IPS-NIHi7 (cell line): ENCODE measurements at regions not wholly inside any gene's neighbourhood (a gene's known extent, or its start where the extent isn't known, plus 50 kb on each side); places are given as distances from the start of the nearest gene placed in this dataset.

Source experiments
- DNase-seq: peaks from one replicate; pipeline ENCODE4 v3.0.0; 2012; ENCODE audit warnings: mixed read lengths; ENCODE audit errors: extremely low spot score

DNA sequence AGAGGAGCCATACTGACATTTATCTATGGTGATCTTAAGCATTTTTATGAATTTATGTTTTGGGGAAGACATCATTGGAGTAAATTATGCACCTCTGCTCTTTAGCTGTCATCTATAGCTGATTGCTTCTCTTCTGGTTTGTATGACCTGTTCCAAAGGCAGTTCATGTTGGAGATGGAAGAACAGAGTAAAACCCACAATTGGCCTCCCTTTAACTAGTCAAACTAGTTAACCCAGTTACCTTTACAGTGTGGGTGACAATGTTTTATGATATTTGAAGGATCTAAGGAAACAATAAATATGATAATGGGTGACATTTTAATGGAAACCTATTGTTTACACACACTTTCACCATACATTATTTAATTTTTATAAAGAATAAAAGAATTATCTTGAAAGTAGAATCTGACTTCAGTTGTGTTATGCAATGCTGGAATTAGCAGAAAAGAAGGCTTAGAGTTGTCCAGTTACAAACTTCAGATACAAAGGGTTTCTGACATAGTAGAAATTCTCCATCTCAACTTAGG is 263.5 kb downstream of the NFKBIZ start:
- no peak for DNase-seq

DNA sequence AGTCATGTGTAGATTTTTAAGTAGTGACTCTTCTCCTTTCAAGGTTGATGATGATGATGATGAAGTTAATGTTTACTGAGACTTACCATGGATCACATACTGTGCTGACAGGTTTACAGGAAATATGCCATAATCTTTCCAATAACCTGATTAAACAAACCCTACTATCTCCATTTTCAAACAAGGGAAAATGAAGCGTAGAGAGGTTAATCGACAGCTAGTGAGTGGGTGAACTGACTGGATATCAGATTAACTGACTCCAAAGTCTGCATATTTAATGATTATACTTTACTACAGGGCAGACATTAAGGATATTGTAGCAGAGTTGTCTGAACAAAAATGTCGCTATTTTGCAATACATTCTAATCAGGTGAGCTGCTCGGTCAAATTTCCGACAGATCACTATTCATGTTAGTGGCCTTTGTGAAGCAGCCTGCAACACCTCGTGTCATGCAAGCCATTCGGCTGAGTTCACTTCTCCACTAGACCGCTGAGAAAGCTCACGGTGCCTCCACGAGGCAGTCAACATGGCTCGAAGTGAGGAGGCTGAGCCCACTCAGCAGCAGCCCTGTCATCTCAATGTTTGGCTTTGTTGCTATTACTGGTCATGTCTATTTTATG is 264.2 kb downstream of the NFKBIZ start:
- no peak for DNase-seq

DNA sequence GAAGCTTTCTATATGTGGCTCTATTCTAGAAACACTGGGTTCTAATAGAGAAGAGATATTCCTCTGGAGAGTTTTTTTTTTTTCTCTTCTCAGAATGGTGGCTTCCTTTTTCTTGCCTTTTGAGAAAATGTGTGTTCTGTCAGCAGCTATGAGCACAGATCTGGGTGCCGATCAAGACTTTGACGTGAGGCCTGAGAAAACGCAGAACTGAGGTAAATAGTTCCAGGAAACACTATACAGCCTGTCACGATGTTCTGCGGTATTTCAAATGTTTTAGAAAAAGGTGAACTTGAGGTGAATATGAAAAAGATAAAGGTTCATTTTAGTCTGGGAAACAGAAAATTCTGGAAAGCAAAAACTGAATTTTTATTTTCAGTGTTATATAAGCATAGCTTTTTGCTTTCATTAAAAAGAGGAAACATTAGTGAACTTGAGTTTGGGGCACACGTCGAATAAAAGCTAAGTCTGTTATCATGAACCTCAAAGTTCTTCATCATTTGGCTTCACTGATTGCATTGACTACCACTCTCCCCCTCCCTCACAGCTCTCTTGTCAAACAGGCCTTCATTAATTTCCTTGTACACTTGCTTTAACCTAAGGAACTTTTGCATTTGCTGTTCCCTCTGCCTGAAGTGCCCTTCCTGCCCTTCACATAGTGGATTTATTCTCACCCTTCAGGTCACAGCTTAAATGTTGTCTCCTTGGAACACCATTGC is 265.1 kb downstream of the NFKBIZ start:
- DNase-seq, result no peak

DNA sequence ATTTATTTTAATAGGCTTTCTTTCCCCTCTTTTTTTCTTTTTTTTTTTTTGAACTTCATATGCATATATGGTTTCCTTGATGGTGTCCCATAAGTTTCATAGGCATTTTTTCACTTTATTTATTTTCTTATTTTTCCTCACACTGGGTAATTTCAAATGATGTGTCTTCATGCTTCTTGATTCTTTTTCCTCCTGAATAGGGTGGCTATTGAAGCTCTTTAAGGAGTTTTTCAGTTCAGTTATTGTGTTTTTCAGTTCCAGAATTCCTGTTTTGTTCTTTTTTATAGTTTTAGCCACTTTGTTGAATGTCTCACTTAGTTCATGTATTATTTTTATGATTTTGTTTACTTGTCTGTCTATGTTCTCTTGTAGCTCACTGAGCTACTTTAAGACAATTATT is 273.2 kb downstream of the NFKBIZ start:
- DNase-seq, result no peak

DNA sequence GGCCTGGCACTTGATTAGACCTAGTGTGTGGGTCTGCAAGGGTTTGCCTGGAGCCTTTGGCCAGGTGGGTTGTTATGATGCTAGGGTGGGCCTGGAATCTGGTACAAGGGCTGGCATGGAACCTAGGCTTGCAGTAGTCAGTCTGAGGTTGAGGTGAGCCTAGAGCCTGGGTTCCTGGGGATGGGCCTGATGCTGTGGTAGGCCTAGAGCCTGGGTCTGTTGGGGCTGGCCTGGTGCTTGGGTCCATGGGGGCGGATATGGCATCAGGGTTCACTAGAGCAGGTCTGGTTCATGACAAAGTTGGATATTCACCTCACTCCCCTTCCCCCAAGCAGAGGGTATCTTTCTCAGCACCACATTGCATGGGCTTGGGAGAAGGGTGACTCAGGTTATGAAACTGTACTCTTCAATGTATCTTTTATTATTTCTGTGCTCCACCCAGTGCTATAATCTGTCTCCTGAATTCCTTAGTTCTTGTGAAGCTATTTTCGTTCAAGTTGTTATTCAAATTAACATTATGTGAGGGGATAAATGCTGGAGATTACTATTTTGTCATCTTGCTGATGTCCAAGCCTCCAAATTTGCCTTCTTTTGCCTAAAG is 274.4 kb downstream of the NFKBIZ start:
- DNase-seq, result no peak

DNA sequence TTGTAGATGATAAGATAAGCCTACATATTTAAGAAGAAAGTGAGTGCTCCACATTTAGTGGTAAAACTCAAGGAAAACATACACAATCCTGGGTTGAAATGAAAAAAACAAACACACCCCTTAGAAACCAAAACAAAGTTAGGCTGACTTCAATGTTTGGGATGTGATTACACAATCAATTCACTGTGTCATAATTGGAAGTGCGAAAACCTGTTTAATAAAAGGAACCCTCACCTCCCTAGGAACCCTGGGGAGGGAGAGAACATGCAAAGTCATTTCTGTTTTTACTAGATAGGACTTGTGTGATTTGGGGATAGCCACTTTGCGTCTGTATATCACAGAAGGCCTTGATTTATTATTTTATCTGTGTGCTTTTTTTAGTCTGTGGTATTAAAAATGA is 275.0 kb downstream of the NFKBIZ start:
- DNase-seq, result no peak

DNA sequence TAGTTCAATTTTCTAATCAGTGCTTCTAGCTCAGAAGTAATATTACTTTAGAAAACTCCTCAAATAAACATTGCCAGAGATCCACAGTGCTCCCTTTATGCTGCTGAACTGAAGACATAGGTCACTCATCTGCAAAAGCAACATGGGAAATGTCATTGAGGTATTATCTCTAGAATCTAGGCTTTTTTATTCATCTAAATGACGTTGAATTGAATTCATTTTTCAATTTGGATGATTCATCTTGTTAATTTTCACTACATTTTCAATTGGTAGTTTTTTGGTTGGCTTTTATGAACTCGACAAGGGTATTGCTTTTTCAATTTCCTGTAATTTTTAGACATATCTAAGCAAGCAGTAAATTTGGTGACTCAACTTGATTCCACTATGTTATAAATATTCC is 275.4 kb downstream of the NFKBIZ start:
- no peak for DNase-seq

DNA sequence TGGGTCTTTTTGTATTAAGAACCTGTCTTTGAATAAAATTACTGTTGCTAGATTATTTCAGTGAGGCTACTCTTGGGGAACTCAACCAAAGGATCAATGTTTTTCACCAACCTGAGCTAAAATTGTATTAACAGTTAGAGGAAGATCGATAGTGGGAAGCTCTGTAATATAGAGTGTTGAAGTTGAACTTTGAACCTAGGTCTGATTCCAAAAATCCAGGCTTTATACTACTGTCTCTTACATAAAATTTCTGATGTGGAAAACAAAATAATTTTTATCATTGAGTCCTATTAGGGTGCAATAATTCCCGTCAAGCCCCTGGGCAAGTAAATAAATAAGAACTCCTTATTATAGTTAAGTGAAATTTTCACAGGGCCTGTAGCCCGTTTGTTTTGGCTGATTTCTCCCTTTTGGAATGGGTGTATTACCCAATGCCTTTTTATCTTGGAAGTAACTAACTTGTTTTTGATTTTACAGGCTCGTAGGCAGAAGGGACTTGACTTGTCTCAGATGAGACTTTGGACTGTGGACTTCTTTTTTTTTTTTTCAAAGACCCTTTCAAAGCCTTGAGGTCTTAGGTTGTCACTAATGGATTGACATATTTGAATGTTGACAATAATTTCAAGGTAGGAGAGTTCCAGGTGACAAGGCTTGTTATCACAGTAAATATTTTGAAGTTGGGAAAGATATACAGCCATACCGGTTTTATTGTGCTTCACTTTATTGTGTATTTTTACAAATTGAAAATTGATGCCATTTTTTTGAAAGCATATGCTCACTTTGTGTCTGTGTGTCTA is 276.1 kb downstream of the NFKBIZ start:
- DNase-seq, result no peak

DNA sequence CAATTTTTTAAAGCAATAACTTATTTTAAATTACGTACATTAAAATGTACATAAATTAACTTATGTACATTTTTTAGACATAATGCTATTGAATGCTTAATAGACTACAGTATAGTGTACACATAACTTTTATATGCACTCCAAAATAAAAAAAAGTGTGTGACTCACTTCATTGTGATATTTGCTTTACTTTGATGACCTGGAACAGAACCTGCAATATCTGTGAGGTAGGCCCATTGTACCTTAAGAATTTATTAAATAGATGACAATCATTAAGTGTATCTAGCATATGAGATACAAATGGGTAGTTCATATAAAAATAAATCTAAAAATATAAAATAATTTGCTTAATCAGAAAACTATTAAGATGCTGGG is 276.7 kb downstream of the NFKBIZ start:
- DNase-seq, result no peak

DNA sequence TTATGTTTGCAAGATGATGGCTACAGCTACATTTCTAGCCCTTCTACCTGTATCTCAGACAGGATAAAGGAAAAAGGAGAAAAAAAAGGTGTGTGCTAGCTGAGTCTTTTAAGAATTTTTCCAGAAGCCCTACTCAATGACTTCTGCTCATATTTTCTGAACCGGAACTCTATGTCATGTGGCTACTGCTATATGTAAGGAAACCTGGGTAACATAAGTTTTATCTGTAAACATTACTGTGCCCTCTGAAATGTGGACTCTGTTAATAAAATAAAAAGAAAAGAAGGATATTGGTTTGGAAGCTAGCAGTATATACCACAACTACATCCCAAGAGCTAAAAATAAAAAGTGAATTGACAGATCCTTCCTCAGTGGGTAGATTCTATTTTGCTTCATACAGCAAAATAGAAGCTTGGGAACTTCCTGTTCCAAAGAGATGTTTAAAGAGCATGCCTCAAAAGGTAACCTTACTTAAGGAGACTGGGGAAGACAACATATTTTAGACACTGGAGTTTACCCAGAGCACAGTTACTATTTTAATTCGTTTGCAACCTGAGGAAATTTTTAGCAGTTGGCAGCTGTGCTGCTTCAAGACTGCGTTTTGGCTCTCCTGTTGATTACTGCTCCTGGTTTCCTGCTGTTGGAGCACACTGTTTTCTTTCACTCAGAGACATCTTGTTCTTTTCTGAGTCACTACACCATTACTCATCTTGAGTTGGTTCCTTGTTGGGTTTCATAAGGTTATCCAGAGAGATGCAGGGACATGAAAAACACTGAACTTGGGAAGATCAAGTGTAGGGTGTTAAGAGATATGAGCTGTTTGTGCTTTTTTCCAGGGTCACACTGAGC is 280.7 kb downstream of the NFKBIZ start:
- DNase-seq, result no peak

DNA sequence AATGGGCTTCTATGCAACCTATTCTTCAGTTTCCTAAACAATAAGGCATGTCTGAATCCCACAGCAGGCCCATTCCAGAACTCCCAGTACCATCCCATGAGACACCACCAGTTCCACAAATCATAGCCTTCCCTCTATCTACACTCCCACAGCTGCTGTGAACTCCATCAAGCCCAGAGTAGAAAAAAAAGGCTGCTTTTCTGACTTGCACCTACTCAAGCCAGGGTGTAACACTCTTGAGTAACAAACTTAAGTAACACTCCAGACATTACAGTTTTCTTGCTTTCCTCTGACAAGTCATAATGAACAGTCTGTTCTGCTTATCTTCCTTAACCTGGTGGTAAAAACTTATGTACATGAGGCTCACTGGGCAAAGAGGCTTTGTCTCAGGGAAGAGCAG is 283.1 kb downstream of the NFKBIZ start:
- DNase-seq, result no peak

DNA sequence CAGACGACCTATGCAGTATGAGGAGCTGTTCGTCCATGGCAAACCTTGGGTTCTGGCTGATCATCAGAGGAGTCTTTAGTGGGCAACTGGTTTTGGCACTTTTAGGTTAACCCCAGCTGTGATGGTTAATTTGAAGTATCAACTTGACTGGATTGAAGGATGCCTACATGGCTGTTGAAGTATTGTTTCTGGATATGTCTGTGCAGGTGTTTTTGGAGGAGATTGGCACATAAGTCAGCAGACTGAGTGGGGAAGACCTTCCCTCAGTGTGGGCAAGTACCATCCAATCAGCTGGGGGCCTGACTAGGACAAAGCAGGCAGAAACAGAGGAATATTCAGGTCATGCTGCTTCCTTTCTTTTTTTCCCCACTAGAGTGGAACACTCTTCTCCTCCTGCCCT is 284.1 kb downstream of the NFKBIZ start:
- no peak for DNase-seq

DNA sequence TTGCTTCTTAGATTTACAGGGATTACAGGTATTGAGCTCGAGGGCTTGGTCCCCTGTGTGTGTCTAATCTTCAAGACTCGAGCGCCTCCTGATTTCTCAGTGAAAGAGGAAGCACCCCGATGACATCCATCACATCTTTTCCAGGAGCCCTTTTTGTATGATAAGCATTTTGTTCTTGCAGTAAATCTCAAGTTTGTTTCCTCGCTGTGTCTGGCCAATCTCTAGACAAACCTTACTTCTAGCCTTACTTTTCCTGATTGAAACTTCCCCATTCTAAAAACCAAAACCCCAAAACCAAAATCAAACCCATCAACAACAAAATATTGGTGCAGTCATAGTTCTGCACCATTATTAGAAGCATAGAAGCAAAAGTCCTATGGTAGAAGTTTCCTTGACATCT is 286.0 kb downstream of the NFKBIZ start:
- no peak for DNase-seq

DNA sequence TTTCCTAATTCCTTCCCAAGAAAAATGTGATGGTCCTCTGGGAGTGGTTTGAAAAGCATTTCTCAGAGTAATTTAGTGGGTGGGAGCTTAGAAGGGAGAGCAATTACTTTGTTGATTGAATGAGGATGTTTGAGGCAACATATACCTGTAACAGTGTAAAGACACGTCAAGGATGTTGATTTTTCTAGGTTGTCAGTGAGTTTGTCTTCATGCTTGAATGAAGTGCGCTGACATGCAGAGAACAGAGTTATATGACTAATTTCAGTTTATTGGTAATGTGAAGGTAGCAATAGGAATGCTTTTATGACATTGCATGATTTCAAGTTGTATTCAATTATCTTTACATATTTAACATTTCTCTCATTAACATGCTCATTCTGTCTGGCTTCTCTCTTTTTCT is 286.9 kb downstream of the NFKBIZ start:
- DNase-seq, result no peak

DNA sequence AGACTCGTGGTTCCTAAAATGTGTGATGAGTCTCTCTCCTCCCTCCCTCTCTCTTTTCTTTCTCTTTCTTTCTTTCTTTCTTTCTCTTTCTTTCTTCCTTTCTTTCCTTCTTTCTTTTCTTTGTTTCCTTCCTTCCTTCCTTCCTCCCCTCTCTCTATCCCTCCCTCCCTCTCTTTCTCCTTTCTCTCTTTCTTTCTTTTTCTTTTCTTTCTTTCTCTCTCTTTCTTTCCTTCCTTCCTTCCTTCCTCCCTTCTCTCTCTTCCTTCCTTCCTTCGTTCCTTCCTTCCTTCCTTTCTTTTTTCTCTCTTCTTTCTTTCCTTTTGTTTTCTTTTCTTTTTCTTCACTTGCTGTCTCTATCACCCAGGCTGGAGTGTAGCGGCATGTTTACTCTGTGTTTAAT is 290.8 kb downstream of the NFKBIZ start:
- no peak for DNase-seq

DNA sequence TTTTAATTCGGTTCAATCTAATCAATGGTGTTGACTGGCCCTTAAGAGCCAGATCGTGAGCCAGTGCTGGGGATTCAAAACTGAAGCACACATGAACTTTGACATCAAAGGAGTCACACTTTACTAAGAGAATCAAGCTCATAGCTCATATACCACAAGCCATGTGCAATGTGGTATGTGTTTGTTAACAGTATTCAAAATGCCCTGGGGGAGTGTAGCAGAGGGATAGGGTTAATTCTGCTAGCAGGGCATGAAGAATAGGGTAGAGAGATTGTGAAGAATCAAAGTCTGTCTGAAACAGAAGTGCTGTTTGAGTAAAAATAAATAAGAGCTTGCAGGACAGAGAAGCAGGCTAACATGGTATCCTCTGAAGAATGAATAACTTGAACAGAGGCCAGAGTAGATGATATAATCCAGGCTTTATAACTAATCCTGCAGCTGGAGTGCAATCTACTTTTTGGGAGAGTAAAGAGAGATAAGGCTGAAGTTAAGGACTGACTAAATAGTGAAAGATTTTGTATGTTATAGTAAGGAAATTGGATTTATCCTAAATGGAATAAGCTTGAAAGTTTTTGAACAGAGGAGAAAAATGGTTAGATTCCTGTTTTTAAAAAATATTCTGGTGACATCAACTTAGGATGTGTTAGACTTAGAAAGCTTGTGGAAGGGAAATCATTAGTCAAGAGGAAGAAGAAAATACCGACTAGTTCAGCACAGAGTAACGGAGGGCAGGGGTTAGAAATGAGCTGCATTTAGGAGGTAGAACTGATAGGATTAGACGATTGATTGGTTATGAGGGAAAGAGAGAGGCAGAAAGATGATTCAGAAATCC is 292.0 kb downstream of the NFKBIZ start:
- DNase-seq, result no peak

DNA sequence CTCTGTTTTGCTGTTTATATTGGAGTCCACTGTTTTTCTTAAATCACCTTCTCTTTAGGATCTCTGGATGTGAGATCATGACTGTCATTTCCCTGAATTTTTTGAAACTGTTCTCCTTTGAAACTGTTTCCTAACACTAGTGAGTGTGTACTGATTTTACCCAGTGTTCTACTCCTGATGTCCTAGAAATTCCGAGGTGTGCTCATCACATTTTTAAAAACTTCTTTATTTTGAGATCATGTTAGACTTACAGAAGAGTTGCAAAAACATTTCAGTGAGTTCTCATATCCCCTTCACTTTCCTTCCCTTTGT is 292.6 kb downstream of the NFKBIZ start:
- no peak for DNase-seq

DNA sequence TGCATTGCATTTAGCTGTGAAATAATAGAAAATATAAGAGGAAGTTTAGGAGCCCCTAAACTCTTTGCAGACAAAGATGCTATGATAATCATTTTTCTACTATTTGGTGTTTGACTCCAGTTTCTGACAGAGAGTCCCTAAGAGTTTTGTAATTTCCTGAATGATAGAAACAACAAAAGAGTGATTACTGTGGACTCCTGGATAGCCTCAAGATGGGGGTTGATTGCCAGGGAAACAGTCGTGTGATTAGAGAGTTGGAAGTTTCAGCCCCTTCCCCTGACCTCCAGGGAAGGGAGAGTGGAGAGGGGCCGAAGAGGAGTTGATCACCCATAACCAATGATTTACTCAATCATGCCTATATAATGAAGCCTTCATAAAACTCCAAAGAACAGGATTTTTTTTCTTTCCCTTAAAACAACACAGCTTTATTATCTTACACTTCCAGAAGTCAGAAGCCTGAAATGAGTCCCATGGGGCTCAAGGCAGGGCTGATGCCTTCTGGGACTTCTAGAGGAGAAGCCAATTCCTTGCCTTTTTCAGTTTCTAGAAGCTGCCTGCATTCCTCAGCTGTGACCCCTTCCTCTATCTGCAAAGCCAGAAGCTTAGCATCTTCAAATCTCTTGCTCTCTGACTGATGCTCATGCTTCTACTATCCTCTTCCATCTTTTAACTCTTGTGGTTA is 292.3 kb upstream of the ZPLD1 start:
- DNase-seq, result no peak

DNA sequence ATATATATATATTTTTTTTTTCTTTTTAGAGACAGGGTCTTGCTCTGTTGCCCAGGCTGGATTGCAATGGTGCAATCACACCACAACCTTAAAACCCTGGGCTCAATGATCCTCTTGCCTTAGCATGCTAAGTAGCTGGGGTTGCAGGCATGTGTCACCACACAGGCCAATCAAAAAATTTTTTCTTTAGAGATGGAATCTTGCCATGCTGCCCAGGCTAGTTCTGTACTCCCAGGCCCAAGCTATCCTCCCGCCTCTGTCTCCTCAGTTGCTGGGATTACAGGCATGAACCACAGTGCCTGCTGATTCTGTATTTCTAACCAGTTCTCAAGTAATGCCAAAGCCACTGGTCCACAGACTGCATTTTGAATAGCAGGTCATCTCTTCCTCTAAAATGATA is 291.3 kb upstream of the ZPLD1 start:
- no peak for DNase-seq

DNA sequence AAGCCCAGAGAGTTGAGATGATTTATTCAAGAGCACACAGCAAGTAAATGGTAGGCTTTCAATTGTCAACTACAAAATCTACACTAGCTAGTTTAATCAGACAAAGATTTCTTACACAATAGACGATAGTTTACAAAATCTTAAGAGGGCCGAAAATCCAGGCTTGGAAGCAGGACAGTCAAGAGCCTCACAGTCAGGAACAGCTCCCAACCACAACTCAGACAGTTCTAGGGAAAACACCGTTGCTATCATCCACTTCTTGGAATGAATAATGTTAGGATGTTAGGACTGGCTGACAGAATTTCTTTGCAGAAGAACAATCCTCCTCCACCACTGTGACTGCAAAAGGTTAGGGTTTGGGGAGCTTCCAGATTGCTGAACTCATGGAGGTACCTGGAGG is 290.8 kb upstream of the ZPLD1 start:
- DNase-seq, result no peak
